Neural progenitor cell (in vitro differentiated cells): ENCODE measurements at regions not wholly inside any gene's neighbourhood (a gene's known extent, or its start where the extent isn't known, plus 50 kb on each side); places are given as distances from the start of the nearest gene placed in this dataset.
"Not testable (repeated sequence)": the region's sequence is repeated elsewhere in the genome, so short reads cannot be mapped to it uniquely, and the experiment has no call there.

Experiments used
- EZH2 ChIP-seq: fragments of 200-600 bp; sonication (generic); IDR thresholded peaks from 2 replicates; pipeline ENCODE4 v1.6.1; 2017; ENCODE audit warnings: antibody characterized with exemption, mild to moderate bottlenecking, moderate library complexity
- TF ChIP-seq, protein P1 (sequence below): fragments of 200-600 bp; sonication (generic); IDR thresholded peaks from 2 replicates; pipeline ENCODE4 v1.5.1; 2017; ENCODE audit warnings: antibody characterized with exemption, mild to moderate bottlenecking

DNA sequence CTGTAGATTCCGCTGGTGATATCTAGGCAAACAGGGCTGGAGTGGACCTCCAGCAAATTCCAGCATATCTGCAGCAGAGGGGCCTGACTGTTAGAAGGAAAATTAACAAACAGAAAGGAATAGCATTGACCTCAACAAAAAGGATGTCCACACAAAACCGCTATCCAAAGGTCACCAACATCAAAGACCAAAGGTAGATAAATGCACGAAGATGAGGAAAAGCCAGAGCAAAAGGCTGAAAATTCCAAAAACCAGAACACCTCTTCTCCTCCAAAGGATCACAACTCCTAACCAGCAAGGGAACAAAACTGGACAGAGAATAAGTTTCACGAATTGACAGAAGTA lies 134.8 kb upstream of the HS3ST4 start:
- TF ChIP-seq, protein P1, sequence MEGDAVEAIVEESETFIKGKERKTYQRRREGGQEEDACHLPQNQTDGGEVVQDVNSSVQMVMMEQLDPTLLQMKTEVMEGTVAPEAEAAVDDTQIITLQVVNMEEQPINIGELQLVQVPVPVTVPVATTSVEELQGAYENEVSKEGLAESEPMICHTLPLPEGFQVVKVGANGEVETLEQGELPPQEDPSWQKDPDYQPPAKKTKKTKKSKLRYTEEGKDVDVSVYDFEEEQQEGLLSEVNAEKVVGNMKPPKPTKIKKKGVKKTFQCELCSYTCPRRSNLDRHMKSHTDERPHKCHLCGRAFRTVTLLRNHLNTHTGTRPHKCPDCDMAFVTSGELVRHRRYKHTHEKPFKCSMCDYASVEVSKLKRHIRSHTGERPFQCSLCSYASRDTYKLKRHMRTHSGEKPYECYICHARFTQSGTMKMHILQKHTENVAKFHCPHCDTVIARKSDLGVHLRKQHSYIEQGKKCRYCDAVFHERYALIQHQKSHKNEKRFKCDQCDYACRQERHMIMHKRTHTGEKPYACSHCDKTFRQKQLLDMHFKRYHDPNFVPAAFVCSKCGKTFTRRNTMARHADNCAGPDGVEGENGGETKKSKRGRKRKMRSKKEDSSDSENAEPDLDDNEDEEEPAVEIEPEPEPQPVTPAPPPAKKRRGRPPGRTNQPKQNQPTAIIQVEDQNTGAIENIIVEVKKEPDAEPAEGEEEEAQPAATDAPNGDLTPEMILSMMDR = not testable (repeated sequence)
- TF ChIP-seq EZH2 = not testable (repeated sequence)
